NCI-H1930 (cell line): ENCODE measurements at regions not wholly inside any gene's neighbourhood (a gene's known extent, or its start where the extent isn't known, plus 50 kb on each side); places are given as distances from the start of the nearest gene placed in this dataset.
"Not testable (repeated sequence)": the region's sequence is repeated elsewhere in the genome, so short reads cannot be mapped to it uniquely, and the experiment has no call there.

ENCODE experiments used
- DNase-seq, 2 experiments: peaks; one replicate each; lab custom pipeline; 2025; lab: John Stamatoyannopoulos, UW

DNA sequence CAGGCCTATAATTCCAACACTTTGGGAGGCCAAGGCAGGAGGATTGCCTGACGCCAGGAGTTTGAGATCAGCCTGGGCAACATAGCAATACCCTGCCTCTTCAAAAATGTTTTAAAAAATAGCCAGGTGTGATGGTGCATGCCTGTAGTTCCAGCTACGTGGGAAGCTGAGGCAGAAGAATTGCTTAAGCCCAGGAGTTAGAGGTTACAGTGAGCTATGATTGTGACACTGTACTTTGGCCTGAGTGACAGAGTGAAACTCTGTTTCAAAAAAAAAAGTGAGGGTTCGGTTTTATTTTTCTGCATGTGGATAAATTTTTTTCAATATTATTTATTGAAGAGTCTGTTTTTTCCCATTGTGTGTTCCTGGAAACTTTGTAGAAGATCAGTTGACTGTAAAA, 208.1 kb downstream of the SLC4A3 start:
- DNase-seq: no peak

DNA sequence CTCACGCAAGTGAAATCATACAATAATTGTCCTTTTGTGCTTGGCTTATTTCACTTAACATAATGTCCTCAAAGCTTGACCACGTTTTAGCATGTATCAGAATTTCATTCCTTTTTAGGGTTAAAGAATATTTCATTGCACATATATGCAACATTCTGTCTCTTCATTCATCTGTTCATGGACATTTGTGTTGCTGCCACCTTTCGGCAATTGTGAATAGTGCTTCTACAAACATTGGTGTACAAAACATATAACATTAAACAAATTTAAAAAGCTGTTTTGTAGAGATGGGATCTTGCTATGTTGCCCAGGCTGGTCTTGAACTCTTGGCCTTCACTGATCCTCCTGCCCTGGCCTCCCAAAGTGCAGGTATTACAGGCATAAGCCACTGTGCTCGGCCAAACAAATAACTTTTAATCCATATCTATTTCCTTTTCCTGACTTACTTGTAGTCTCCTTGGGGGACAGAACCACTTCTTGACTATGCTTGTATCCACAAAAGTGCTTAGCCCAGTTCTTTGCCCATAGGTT, 209.3 kb downstream of the SLC4A3 start:
- DNase-seq: no peak

DNA sequence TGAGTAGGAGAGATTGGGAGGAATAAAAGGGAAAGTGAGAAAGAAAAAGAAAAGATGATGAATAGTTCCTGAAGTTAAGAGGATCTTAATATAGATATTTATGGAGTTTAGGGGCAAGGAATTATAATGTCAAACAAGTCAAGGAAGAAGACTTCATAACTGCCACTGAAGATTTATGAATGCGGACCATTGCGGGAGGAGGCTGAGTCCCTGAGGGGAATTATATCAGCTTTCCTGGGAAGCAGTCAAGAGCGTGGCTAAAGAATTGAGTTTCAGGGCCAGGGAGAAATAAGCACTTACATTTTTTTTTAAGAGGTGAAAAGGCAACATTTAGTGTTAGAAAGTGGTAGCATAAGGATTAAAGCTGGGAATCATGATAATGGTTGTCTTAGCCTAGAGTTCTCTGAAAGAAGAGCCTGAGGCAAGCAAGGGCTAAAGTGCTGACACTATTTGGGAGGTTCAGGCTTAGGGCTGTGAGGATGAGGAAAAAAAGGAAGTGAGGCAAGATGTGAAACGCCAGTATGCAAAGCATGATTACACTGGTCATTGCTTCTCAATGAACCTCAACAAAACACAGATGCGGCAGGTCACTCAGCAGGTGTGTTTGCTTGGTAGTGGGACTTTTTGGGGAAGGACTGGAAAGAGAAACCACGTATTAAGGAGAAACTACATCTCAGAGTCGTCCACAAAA, 217.1 kb downstream of the SLC4A3 start:
- DNase-seq: no peak

DNA sequence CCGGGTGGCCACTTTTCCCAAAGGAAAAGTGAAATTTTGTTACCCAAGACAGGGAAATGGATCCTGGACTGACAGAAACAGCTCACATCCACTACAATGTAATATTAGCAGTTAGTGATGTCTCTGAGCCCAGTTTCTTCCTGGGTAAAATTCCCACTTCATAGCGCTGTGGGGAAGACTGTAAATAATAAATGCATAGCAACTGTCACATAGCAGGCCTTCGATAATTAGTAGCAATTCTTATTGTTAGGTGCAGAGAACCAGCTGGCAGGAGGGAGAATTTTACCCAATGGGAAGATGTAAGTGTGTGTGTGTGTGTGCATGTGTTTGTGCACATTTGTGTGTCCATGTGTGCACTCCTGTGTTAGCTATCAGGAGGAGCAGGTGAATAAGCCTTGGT, 221.5 kb downstream of the SLC4A3 start:
- DNase-seq: no peak

DNA sequence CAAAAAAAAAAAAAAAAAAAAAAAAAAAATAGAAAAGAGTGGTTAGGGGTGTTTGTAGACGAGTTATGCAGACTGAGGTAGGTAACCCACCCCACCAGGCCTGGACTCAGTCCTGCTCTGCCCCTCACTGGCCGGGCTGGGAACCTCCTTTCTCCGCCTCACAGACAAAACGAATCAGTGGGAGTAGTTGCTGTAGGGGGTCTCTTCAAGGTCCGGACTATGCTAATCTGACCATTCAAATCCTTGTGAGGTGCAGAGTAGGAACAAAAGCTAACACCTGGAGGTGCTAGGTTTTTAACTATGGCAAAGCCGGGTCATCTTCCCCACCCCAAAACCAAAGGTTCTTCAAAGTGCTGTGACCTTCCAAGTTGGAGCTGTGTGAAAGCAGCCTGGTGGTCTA, 223.7 kb downstream of the SLC4A3 start:
- no peak for DNase-seq

DNA sequence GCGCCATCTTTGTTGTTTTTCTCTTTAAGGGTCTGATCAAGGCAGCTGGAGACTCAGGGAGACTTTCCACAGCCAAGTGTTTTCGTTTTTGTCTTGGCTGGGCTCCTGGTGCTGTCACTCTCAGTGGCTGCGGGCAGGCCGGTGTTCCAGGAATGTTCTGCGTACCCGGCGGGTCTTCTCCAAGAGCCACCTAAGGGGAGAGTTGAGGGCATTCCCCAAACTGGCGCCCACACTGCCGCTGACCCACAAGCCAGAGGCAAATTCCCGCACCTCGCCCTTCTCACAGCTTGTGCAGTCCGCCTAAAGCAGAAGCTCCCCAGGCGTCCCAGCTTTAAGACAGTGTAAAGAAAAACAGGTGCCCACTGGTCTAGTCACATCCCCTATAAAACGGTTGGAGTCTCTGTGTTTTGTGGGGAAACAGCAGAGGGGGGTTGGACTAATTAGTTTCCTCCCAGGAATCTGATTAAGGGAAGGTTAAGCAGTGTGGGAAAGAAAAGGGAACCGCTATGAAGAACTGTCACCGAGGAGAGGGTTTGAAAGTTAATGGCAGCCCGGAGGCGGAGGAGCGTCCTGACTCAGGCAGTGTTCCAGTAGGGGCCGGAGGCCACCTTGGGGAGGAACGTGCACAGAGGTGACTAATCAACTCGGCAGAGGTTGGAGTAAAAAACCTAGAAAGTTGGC, 224.5 kb downstream of the SLC4A3 start:
- no peak for DNase-seq

DNA sequence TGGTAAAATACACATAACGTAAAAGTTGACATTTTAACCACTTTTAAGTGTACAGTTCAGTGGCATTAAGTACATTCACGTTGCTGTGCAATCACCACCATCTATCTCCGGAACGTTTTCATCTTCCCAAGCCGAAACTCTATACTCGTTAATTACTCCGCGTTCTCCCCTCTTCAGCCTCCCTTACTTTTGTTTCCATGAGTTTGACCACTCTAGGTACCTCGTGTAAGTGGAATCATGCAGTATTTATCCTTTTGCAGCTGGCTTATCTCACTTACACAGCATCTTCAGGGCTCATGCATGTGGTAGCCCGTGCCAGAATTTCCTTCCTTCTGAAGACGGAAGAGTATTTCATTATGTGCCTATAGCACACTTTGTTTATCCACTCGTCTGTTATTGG, 225.2 kb downstream of the SLC4A3 start:
- no peak for DNase-seq

DNA sequence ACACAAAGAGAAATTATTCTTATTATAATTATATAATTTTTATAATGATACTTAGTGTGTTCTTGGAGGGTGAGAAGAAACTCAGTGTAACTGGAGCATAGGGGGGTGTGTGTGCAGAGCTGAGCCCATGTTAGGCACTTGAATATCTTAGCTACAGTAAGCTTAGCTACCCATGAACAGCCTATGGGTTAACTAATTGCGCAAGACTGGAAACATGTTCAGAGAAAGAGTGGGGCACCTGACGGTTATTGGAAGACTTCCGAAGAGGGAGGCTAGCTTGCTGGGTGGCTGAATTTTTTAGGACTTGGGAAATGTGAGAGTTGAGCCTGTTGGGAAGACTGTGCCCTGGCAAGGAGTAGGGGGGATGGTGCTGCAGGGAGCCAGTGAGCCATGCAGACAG, 229.2 kb downstream of the SLC4A3 start:
- no peak for DNase-seq

DNA sequence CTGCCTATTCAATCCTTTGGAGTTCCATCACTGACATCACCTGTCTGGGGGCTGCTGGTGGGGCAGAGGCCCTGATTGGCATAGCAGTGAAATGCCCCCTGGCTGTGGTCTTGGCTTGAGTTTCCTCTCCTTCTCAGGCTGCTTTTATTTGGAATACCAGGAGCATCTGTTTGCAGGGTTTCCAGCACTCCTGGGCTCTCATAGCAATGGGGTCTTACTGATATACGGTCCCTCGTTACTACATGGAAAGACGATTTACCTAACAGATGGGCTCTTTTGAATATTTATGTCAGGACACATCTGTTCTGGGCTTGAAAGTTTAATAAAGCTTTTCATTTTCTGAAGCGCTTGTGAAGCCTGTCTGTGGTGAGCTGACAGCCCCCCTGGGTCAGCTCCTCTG, 230.3 kb downstream of the SLC4A3 start:
- DNase-seq: no peak

DNA sequence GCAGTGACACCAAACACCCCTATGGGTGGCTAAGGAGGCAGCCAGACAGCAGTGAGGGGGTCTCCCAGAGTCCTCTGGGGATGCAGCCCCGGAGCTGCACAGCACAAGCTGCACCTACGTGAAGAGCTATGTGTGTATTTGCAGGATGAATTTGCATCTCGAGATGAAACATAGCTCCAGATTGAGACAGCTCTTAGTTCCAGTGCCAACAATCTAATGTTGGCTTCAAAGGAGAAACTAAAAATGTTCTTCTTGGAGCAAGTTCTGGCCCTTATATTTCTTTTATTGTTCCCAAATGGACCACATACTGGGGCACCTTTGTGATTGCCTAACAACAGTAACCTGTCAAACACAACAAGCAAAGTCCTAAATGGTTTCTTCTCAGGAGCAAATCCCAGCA, 233.9 kb downstream of the SLC4A3 start:
- DNase-seq: no peak

DNA sequence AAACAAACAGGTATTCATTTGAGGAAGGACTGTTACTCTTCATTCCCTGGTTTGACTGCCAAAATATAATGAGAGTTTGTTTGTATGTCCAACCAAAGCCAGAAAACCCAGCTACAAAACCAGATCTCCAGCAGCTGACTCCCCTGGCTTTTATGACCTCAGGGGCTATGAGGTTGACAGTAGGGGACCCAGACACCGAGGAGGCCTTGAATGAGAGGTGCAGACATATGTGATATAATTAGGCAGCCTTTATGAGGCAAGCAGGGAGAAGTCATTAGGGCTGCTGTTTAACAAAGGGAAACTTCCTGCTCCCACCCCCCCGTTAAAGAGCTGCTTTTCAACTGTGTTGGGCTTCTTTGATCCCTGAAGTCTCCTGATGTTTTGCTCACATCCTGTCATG, 236.7 kb downstream of the SLC4A3 start:
- no peak for DNase-seq

DNA sequence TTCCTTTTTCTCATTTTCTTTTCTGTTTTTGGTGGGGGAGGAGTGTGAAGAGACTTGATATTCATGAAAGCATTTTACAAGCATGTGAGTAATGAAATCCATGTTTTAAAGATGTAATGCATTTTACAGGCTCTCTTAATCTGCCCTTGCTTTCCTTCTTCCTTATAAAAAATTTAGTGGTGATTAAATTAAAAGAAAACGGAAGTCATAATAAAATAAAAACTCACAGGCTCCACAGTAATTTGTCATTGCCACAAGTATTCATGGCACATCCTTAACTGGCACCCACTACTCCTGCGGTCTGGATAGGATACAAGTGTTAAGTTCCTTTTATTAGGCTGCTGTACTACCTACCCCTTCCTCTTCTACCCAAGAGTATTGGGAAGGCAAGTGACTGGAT, 241.2 kb downstream of the SLC4A3 start:
- DNase-seq: no peak

DNA sequence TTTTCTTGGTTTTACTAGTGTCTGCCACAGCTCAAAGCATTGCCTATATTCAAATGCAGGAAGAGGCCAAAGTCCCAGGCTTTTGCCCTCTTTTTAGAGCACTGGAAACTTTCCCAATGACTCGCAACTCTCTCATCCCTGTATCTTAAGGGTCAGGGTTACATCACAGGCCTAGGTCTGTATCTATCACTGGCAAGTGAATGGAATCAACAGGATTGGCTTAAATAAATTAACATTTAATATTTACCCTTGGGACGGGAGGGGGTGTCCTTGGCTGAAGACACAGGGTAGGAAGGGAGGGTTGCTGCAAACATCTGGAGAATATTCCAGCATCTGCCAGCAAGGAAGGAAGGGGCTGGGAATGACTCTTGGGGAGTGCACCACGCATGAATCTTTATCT, 242.6 kb downstream of the SLC4A3 start:
- DNase-seq: no peak

DNA sequence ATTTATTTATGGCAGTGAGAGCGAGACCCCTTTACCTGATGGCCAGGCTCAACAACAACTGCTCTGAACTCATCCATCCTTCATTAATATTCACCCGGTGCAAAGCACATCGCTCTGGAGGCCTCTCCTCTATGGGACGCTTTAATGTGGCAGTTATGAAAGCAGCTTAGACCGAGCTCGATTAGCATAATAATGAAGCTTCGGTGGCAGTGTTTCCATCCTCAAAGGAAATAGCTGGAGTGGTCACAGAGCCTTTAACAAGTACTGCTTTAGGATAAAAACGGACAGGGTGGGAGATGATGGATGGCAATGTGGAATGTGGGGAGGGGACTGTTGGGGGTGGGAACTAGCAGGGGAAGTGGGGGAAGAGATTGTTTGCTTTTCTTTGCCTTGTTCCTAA, 243.9 kb downstream of the SLC4A3 start:
- DNase-seq: no peak

DNA sequence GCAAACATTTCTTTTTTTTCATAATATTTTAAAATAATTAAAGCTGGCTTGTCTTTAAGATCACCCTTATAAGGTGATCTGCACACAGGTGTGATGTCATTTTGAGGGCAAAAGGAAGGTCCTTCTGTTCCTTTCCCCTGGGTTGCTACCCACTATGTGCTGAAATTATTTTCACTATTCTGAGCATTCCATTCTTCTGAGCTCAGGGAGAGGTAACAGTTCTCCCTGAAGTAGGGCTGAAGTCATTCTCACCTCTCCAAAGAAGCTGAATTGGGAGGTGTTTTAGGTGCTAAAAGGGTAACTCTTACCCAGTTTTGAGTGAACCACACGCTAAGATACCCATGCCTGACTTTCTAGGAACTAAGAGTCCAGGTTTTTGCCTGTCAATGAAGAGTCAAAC, 247.6 kb downstream of the SLC4A3 start:
- no peak for DNase-seq

DNA sequence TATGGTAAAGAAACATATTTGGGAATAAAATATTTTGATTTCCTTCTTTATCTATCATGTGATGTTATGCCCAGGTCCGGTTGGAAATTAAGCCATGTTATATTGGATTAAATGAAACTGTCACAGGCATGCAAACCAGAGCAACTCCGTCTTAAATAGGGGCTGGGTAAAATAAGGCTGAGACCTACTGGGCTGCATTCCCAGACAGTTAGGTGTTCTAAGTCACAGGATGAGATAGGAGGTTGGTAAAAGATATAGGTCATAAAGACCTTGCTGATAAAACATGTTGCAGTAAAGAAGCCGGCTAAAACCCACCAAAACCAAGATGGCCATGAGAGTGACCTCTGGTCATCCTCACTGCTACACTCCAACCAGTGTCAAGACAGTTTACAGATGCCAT, 248.6 kb downstream of the SLC4A3 start:
- DNase-seq: not testable (repeated sequence)

DNA sequence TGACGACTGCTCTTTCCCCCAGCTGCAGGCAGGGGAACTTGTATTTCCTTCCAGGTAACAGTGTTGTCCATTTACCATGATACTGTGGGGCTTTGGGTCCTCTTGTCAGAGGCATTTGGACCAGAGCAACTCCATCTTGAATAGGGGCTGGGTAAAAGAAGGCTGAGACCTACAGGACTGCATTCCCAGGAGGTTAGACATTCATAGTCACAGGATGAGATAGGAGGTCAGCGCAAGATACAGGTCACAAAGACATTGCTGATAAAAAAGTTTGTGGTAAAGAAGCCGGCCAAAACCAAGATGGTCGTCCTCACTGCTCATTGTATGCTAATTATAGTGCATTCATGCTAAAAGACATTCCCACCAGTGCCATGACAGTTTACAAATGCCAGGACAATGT, 249.5 kb downstream of the SLC4A3 start:
- DNase-seq: no peak

DNA sequence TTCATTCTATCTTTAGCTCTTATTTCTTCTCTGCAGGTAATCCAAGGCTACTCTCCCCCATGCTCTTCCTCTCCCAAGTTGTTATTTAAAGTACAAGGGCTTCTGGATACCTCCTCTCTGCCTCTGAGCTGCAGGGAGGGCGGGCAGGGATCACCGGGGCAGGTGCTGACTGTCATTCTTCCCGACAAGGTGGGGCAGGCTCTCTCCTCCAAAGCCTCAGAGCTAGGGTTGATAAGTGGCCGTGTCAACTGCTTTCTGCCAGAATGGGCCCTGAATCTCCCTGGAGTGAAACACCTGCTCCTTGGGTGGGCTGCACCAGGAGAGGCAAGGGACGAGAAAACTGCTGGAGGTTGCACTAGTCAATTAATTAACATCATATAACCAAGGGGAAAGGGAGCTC, 250.3 kb downstream of the SLC4A3 start:
- DNase-seq: no peak

DNA sequence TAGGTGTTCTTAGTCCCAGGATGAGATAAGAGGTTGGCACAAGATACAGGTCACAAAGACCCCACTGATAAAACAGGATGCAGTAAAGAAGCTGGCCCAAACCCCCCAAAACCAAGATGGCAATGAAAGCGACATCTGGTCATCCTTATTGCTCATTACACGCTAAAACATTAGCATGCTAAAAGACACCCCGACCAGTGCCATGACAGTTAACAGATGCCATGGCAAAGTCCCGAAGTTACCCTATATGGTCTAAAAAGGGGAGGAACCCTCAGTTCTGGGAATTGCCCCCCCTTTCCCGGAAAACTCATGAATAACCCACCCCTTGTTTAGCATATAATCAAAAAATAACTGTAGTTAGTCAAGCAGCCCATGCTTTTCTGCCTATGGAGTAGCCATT, 251.1 kb downstream of the SLC4A3 start:
- DNase-seq: no peak

DNA sequence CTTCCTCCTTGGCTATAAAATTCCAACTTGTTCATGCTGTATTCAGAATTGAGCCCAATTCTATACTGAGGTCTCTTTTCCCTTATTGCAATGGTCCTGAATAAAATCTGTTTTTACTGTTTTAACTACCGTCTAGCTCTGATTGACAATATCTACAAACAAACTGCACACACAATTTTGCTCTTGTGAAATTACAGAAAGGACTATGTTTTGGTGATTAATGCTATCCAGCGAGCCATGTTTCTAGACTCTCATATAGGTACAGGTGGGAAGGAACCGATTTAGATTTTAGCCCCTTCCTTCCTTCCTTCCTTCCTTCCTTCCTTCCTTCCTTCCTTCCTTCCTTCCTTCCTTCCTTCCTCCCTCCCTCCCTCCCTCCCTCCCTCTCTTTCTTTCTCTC, 254.4 kb downstream of the SLC4A3 start:
- no peak for DNase-seq

DNA sequence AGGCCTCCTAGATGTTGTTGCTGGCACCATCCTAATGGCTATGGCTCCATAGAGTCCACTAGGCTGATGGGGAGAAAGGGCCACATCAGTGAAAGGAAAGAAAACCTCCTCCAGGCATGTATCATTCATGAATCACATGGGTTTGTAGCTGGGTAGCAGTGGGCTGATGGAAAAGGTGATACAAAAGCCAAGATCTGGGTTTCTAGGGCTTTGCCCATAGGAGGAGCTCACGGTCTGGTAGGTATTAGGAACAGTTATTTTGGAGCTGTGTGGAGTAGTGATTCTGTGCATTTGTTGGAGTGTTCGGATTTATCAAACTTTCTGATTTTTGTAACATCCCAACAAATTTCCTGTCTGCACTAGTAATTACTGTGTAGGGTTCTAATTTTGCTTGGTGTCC, 259.2 kb downstream of the SLC4A3 start:
- DNase-seq: no peak

DNA sequence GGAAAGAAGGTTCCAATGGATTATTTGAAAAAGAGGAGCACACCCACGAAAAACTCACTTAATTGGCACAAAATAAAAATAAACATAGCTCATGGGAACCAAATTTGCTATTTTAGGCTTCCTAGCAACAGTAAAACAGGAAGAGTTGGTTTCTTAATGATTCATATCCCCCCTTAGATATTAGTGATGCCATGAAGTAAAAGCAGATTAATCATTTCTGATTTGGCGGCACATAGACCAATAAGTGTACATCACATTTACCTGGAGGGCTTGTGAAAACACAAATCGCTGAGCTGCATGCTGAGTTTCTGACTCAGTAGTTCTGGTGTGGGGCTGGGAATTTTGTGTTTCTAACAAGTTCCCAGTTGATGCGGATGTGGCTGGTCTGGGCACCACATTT, 260.4 kb downstream of the SLC4A3 start:
- DNase-seq: no peak

DNA sequence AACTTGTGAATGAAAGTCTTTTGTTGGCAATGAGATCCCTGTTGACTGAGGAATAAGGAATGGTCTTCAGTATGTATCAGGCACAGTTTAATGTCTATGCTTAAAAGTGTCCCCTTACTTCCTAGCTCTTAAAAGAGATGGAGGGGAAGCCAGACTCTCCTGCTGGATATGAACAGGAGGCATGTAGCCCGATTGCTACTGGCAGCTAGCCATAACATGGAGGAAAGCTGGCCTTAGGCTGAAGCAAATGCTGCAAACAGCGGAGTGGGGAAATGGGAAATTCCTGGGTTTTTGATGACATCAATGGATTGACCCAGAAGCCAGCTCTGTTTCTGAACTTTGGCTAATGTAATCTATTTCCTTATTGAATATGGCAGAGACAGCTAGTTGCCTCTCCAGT, 266.1 kb downstream of the SLC4A3 start:
- DNase-seq: no peak

DNA sequence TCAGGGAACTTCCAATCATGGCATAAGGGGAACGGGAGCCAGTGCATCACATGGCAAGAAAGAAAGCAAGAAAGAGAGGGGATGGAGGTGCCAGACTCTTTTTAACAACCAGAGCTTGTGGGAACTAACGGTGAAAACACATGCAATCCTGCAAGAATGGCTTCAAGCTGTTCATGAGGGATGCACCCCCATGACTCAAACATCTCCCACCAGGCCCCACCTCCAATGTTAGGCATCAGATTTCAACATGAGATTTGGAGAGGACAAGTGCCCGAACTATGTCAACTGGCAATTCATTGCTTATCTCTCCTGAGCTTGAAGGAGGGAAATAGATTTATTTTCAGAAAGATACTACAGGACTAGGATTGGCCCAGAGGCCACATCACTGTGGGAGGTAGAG, 270.0 kb downstream of the SLC4A3 start:
- no peak for DNase-seq
